Vagina (tissue), 2 donors: ENCODE measurements at regions not wholly inside any gene's neighbourhood (a gene's known extent, or its start where the extent isn't known, plus 50 kb on each side); places are given as distances from the start of the nearest gene placed in this dataset.
A peak's percentile ranks its signal among the peaks of the same experiment; 100 is the strongest.

ENCODE experiments used
- DNase-seq, 2 donors: peaks; one replicate each; pipeline ENCODE4 v3.0.0-alpha.2; 2017; ENCODE audit errors: extremely low spot score in 2 of 2
- H3K27ac ChIP-seq: fragments of 200-600 bp; sonication (generic); one replicate; pipeline ENCODE4 v1.5.1; 2019
- H3K27me3 ChIP-seq: fragments of 200-600 bp; sonication (generic); one replicate; pipeline ENCODE4 v1.5.1; 2019
- H3K36me3 ChIP-seq, 2 donors: fragments of 200-600 bp; sonication (generic); one replicate each; pipeline ENCODE4 v1.5.1; 2017 to 2019
- H3K4me1 ChIP-seq: fragments of 200-600 bp; sonication (generic); one replicate; pipeline ENCODE4 v1.5.1; 2019
- H3K4me3 ChIP-seq, 2 donors: fragments of 200-600 bp; sonication (generic); 1 replicate in 1 of 2; 2 replicates in 1 of 2; pipeline ENCODE4 v1.5.1; 2016 to 2019
- H3K9me3 ChIP-seq: fragments of 200-600 bp; sonication (generic); one replicate; pipeline ENCODE4 v1.5.1; 2019
- CTCF ChIP-seq, 3 experiments: fragments of 450-650 bp in 2 of 3; fragments of 200-600 bp in 1 of 3; sonication (generic) in 1 of 3; IDR thresholded peaks; one replicate each; pipeline ENCODE4 v1.5.1; 2017 to 2019; ENCODE audit warnings: antibody characterized with exemption in 3 of 3, mild to moderate bottlenecking in 2 of 3, moderate library complexity in 2 of 3
- POLR2A ChIP-seq, 2 donors: fragments of 450-650 bp; IDR thresholded peaks; one replicate each; pipeline ENCODE4 v1.6.1; 2017; ENCODE audit warnings: antibody characterized with exemption in 2 of 2, mild to moderate bottlenecking in 2 of 2, moderate library complexity in 2 of 2
- POLR2AphosphoS5 ChIP-seq, 2 donors: sonication (generic); formaldehyde crosslinking; IDR thresholded peaks; one replicate each; pipeline ENCODE4 v1.9.0; 2017; ENCODE audit warnings: antibody characterized with exemption in 2 of 2, mild to moderate bottlenecking in 2 of 2, low read depth in 1 of 2; ENCODE audit not compliant: insufficient read depth in 1 of 2
- intact Hi-C: fragments of 100-400 bp; cut with DNase I; formaldehyde crosslinking; loops from one replicate; pipeline ENCODE4 v1.15.1; 2023

GRCh38 chr15:66836231-66837030 is 134.4 kb downstream of the SMAD6 start:
- Histone ChIP-seq H3K4me1 (peaks cover 19% of the 10 kb centered on the region), H3K27ac (no peak overlapping the region), H3K4me3 (no peak overlapping the region), H3K27me3 (no peaks in the 10 kb centered on the region), H3K36me3 (no peaks in the 10 kb centered on the region), H3K9me3 (no peaks in the 10 kb centered on the region)
- intact Hi-C loops: no loop called here
- TF ChIP-seq CTCF (IDR thresholded peaks at IDR 0.05) (no peak), POLR2A (IDR thresholded peaks at IDR 0.05) (no peak), POLR2AphosphoS5 (IDR thresholded peaks at IDR 0.05; ENCODE audit: insufficient read depth in 1 of 2, low read depth in 1 of 2) (no peak)
- no peak for DNase-seq

- intact Hi-C loops: no loop called here
- Histone ChIP-seq H3K27ac (no peak overlapping the region), H3K27me3 (no peaks in the 10 kb centered on the region), H3K4me1 (peaks cover 31% of the 10 kb centered on the region), H3K4me3 (no peak overlapping the region), H3K9me3 (no peaks in the 10 kb centered on the region), H3K36me3 (no peaks in the 10 kb centered on the region)
- DNase-seq: no peak
- no peak for TF ChIP-seq CTCF (IDR thresholded peaks at IDR 0.05)
- TF ChIP-seq POLR2A (IDR thresholded peaks at IDR 0.05): no peak
- no peak for TF ChIP-seq POLR2AphosphoS5 (IDR thresholded peaks at IDR 0.05; ENCODE audit: insufficient read depth in 1 of 2, low read depth in 1 of 2)
Measured at GRCh38 chr15:66838202-66838601, 136.2 kb downstream of the SMAD6 start.

GRCh38 chr15:66838671-66839239 is 136.7 kb downstream of the SMAD6 start:
- Histone ChIP-seq H3K27me3 (no peaks in the 10 kb centered on the region), H3K4me3 (no peak overlapping the region), H3K4me1 (peaks cover 37% of the 10 kb centered on the region), H3K36me3 (no peaks in the 10 kb centered on the region), H3K9me3 (no peaks in the 10 kb centered on the region), H3K27ac (peak overlapping the region; percentile 89)
- TF ChIP-seq CTCF (IDR thresholded peaks at IDR 0.05) (peak in 1 of 3 experiments; percentile 23), POLR2A (IDR thresholded peaks at IDR 0.05) (no peak)
- intact Hi-C loops: no loop called here
- DNase-seq: no peak

- TF ChIP-seq POLR2AphosphoS5 (IDR thresholded peaks at IDR 0.05; ENCODE audit: insufficient read depth in 1 of 2, low read depth in 1 of 2) (no peak), POLR2A (IDR thresholded peaks at IDR 0.05) (no peak), CTCF (IDR thresholded peaks at IDR 0.05) (no peak)
- H3K27me3 ChIP-seq: no peaks in the 10 kb centered on the region
- H3K27ac ChIP-seq: peak overlapping the region; percentile 89
- intact Hi-C loops: no loop called here
- no peak overlapping the region for H3K4me3 ChIP-seq
- peaks cover 42% of the 10 kb centered on the region for H3K4me1 ChIP-seq
- no peaks in the 10 kb centered on the region for H3K36me3 ChIP-seq
- no peak for DNase-seq
- H3K9me3 ChIP-seq: no peaks in the 10 kb centered on the region
Measured at GRCh38 chr15:66839506-66840112, 137.6 kb downstream of the SMAD6 start.
